ENCODE measurements at regions not wholly inside any gene's neighbourhood (a gene's known extent, or its start where the extent isn't known, plus 50 kb on each side); places are given as distances from the start of the nearest gene placed in this dataset.

DNA sequence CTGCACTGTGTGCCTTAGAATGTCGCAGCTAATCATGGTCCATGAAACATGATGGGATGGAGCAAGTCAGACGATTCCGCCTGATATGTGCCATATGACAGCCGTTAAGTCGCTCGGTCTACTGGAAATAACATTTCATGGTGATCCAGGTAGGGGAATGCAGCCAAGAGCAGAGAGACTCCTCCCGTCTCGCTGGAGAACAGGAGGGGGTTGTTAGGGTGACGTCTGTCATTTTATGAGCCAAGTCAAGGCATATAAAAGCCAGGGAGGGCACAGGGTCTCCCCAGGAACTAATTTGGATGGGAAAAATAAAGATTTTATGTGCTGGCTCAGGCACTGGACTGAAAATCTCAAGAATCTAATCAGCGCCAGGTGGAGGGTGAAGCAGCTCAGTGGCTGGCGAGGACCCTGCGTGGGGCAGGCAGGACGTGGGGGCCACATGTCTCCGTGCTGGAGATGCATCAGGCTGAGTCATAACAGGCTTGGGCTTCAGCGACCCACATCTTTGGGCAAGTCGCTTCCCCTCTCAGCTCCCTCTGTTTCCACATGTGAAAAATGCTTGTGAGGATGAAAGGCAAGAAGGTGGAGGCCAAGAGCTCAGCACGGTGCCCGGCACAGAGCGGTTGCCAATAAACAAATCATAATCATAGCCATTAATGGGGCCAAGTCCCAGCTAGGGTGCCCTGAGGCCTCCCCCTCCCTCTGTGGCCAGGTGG, 234.6 kb downstream of the ANKRD60 start:
- Histone ChIP-seq H3K9me2 (replicated peaks; ENCODE audit: low read depth, low read length) (no peaks in the 10 kb centered on the region), H2AFZ (ENCODE audit: low read length) (no peak overlapping the region), H3K4me2 (ENCODE audit: low read depth, low read length, poor library complexity, severe bottlenecking) (no peak overlapping the region), H3K4me1 (ENCODE audit: insufficient read depth, low read length, poor library complexity, severe bottlenecking) (no peaks in the 10 kb centered on the region), H4K20me1 (ENCODE audit: insufficient read depth, low read length, poor library complexity, severe bottlenecking) (no peaks in the 10 kb centered on the region), H3F3A (ENCODE audit: low read depth) (no peaks in the 10 kb centered on the region), H3K79me2 (ENCODE audit: insufficient read depth, low read length) (no peaks in the 10 kb centered on the region), H3K36me3 (ENCODE audit: insufficient read depth, low read length) (no peaks in the 10 kb centered on the region), H3K9ac (ENCODE audit: low read depth, low read length, poor library complexity, severe bottlenecking) (no peak overlapping the region), H3K9me3 (ENCODE audit: insufficient read depth, low read depth, low read length) (no peaks in the 10 kb centered on the region), H3K27me3 (ENCODE audit: insufficient read depth, low read length, poor library complexity, severe bottlenecking) (no peaks in the 10 kb centered on the region), H3K4me3 (ENCODE audit: low read length, poor library complexity, severe bottlenecking) (no peak overlapping the region)
- TF ChIP-seq EZH2phosphoT487 (IDR thresholded peaks at IDR 0.05; ENCODE audit: borderline replicate concordance): no peak
- TF ChIP-seq, protein P1, sequence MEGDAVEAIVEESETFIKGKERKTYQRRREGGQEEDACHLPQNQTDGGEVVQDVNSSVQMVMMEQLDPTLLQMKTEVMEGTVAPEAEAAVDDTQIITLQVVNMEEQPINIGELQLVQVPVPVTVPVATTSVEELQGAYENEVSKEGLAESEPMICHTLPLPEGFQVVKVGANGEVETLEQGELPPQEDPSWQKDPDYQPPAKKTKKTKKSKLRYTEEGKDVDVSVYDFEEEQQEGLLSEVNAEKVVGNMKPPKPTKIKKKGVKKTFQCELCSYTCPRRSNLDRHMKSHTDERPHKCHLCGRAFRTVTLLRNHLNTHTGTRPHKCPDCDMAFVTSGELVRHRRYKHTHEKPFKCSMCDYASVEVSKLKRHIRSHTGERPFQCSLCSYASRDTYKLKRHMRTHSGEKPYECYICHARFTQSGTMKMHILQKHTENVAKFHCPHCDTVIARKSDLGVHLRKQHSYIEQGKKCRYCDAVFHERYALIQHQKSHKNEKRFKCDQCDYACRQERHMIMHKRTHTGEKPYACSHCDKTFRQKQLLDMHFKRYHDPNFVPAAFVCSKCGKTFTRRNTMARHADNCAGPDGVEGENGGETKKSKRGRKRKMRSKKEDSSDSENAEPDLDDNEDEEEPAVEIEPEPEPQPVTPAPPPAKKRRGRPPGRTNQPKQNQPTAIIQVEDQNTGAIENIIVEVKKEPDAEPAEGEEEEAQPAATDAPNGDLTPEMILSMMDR (conservative IDR thresholded peaks at IDR 0.05; ENCODE audit: low read length): no peak

DNA sequence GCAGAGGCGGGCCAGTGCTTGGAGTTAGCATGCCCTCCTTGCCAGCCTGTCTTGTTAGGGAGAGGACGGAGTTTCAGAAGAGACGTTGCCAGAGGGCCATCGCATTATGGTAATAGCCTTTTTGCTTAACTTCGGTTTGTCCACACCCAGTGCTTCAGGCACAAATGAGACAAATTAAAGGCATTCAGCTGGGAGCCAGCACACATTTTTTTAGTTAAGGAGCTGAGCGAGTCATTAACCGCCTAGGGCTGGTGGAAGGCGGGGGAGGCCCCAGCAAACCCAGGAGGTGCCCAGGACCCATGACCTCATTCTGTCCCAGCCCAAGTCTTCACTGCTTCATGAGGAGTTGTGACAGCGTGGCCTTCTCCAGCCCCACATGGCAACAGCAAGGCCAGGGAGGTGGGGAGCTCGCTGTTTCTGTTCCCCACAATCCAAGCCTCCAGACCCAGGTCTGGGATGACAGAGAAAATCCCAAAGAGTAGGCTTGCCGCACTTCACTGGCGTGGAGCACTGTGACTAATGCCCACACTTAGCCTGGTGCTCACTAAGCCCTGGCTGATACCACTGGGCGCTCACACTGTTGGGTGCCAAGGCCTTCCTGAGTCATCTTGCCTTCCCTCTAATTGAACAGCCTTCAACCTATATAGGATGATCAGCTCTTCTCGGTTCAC, 237.1 kb downstream of the ANKRD60 start:
- no peak overlapping the region for H3K4me2 ChIP-seq (ENCODE audit: low read depth, low read length, poor library complexity, severe bottlenecking)
- no peak overlapping the region for H3K9ac ChIP-seq (ENCODE audit: low read depth, low read length, poor library complexity, severe bottlenecking)
- no peaks in the 10 kb centered on the region for H3F3A ChIP-seq (ENCODE audit: low read depth)
- H3K9me2 ChIP-seq (replicated peaks; ENCODE audit: low read depth, low read length): no peaks in the 10 kb centered on the region
- no peaks in the 10 kb centered on the region for H3K9me3 ChIP-seq (ENCODE audit: insufficient read depth, low read depth, low read length)
- H3K4me3 ChIP-seq (ENCODE audit: low read length, poor library complexity, severe bottlenecking): no peak overlapping the region
- H3K79me2 ChIP-seq (ENCODE audit: insufficient read depth, low read length): no peaks in the 10 kb centered on the region
- H2AFZ ChIP-seq (ENCODE audit: low read length): no peak overlapping the region
- no peaks in the 10 kb centered on the region for H3K36me3 ChIP-seq (ENCODE audit: insufficient read depth, low read length)
- H3K4me1 ChIP-seq (ENCODE audit: insufficient read depth, low read length, poor library complexity, severe bottlenecking): no peaks in the 10 kb centered on the region
- H3K27me3 ChIP-seq (ENCODE audit: insufficient read depth, low read length, poor library complexity, severe bottlenecking): no peaks in the 10 kb centered on the region
- no peaks in the 10 kb centered on the region for H4K20me1 ChIP-seq (ENCODE audit: insufficient read depth, low read length, poor library complexity, severe bottlenecking)
- TF ChIP-seq, protein P1 (conservative IDR thresholded peaks at IDR 0.05; ENCODE audit: low read length): no peak
- TF ChIP-seq EZH2phosphoT487 (IDR thresholded peaks at IDR 0.05; ENCODE audit: borderline replicate concordance): no peak

DNA sequence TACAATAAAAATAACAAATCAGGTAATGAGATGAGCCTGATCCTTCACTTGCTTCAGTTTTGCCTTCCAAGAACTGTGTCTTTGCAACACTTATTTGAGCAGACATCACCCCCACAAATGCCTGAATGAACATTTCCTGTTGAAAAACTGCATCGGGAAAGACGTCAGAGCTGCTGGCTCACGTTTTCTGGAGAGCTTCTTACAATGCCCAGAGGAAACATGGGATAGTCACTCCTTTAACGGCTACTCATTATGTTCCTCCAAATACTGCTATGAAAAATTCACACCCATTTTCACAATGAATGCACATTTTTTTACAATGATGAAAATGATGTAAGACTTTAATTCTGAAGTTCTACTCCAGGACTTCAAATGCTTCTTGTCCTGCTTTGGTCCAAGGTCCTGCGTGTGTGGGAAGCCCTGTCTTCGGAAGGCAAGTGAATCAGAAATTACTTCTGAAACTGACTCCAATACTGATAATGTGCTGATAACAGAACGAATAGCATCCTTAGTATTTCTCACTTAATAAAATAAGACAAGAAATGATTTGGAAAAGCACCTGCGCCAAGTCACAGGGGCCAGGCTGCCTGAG, 238.0 kb downstream of the ANKRD60 start:
- H3K27me3 ChIP-seq (ENCODE audit: insufficient read depth, low read length, poor library complexity, severe bottlenecking): no peaks in the 10 kb centered on the region
- H3K9me2 ChIP-seq (replicated peaks; ENCODE audit: low read depth, low read length): no peaks in the 10 kb centered on the region
- no peak overlapping the region for H3K4me3 ChIP-seq (ENCODE audit: low read length, poor library complexity, severe bottlenecking)
- no peaks in the 10 kb centered on the region for H3K9me3 ChIP-seq (ENCODE audit: insufficient read depth, low read depth, low read length)
- no peaks in the 10 kb centered on the region for H4K20me1 ChIP-seq (ENCODE audit: insufficient read depth, low read length, poor library complexity, severe bottlenecking)
- H3K9ac ChIP-seq (ENCODE audit: low read depth, low read length, poor library complexity, severe bottlenecking): no peak overlapping the region
- H3F3A ChIP-seq (ENCODE audit: low read depth): no peaks in the 10 kb centered on the region
- no peak overlapping the region for H2AFZ ChIP-seq (ENCODE audit: low read length)
- no peaks in the 10 kb centered on the region for H3K36me3 ChIP-seq (ENCODE audit: insufficient read depth, low read length)
- no peak overlapping the region for H3K4me2 ChIP-seq (ENCODE audit: low read depth, low read length, poor library complexity, severe bottlenecking)
- no peak for TF ChIP-seq EZH2phosphoT487 (IDR thresholded peaks at IDR 0.05; ENCODE audit: borderline replicate concordance)
- TF ChIP-seq, protein P1 (conservative IDR thresholded peaks at IDR 0.05; ENCODE audit: low read length): no peak
- H3K79me2 ChIP-seq (ENCODE audit: insufficient read depth, low read length): no peaks in the 10 kb centered on the region
- no peaks in the 10 kb centered on the region for H3K4me1 ChIP-seq (ENCODE audit: insufficient read depth, low read length, poor library complexity, severe bottlenecking)
